Left colon (tissue), 2 donors: ENCODE measurements at regions not wholly inside any gene's neighbourhood (a gene's known extent, or its start where the extent isn't known, plus 50 kb on each side); places are given as distances from the start of the nearest gene placed in this dataset.

Source experiments
- ATAC-seq: fragments of 200-7000 bp; cut with Tn5 transposase; one replicate; pipeline ENCODE4 v1.9.1; 2020; ENCODE audit warnings: mild to moderate bottlenecking, moderate library complexity
- DNase-seq, 2 donors: peaks; one replicate each; pipeline ENCODE4 v3.0.0-alpha.2; 2020
- intact Hi-C, 2 donors: fragments of 100-400 bp; cut with DNase I in 1 of 2; cut with micrococcal nuclease in 1 of 2; formaldehyde crosslinking; loops; one replicate each; pipeline versions ENCODE4 v1.11.2 to v1.14.0; 2022; cut with DNase I, micrococcal nuclease
- donor health status: DM: no; HTN: no; CAD: no.
- donor health status: DM: yes; HTN: yes; CAD: no.

- no peak for ATAC-seq
- intact Hi-C loops = no loop called here
- no peak for DNase-seq
Measured at GRCh38 chr4:151948351-151949016, 187.7 kb upstream of the GATB start.

- no peak for ATAC-seq
- intact Hi-C loops = no loop called here
- no peak for DNase-seq
Measured at GRCh38 chr4:151946718-151947117, 185.9 kb upstream of the GATB start.

- ATAC-seq (no peak), DNase-seq (no peak)
Measured at GRCh38 chr4:151942971-151943370, 182.2 kb upstream of the GATB start.

GRCh38 chr4:151940926-151941617 is 180.3 kb upstream of the GATB start:
- ATAC-seq (no peak), DNase-seq (no peak)
- intact Hi-C loops = no loop called here

More at GRCh38 chr4:151942971-151943370, 182.2 kb upstream of the GATB start:
- intact Hi-C loops = no loop called here

- intact Hi-C loops = no loop called here
- no peak for ATAC-seq
Measured at GRCh38 chr4:151940291-151940690, 179.5 kb upstream of the GATB start.

GRCh38 chr4:151939670-151940069 is 178.9 kb upstream of the GATB start:
- ATAC-seq = no peak
- DNase-seq = no peak
- intact Hi-C loops = no loop called here

More at GRCh38 chr4:151940291-151940690, 179.5 kb upstream of the GATB start:
- DNase-seq = no peak

GRCh38 chr4:151935411-151935810 is 174.6 kb upstream of the GATB start:
- ATAC-seq (no peak), DNase-seq (no peak)
- intact Hi-C loops = no loop called here

- intact Hi-C loops = no loop called here
- ATAC-seq = no peak
- DNase-seq = no peak
Measured at GRCh38 chr4:151934766-151935165, 174.0 kb upstream of the GATB start.

- intact Hi-C loops = no loop called here
- DNase-seq (no peak), ATAC-seq (no peak)
Measured at GRCh38 chr4:151933122-151933827, 172.5 kb upstream of the GATB start.

GRCh38 chr4:151931563-151931962 is 170.8 kb upstream of the GATB start:
- DNase-seq (peak in 1 of 2 donors; percentile 6), ATAC-seq (peak; percentile 34)
- intact Hi-C loops = no loop called here

GRCh38 chr4:151930372-151930771 is 169.6 kb upstream of the GATB start:
- no peak for ATAC-seq
- no peak for DNase-seq
- intact Hi-C loops = no loop called here

- ATAC-seq = no peak
- no peak for DNase-seq
- intact Hi-C loops = no loop called here
Measured at GRCh38 chr4:151928112-151928511, 167.3 kb upstream of the GATB start.

GRCh38 chr4:151922811-151923210 is 162.0 kb upstream of the GATB start:
- DNase-seq (no peak), ATAC-seq (no peak)
- intact Hi-C loops = no loop called here

GRCh38 chr4:151922306-151922705 is 161.5 kb upstream of the GATB start:
- intact Hi-C loops = no loop called here
- DNase-seq = no peak
- no peak for ATAC-seq

- ATAC-seq (no peak), DNase-seq (no peak)
- intact Hi-C loops = no loop called here
Measured at GRCh38 chr4:151921811-151922210, 161.0 kb upstream of the GATB start.

- ATAC-seq (no peak), DNase-seq (no peak)
- intact Hi-C loops = no loop called here
Measured at GRCh38 chr4:151921386-151921785, 160.6 kb upstream of the GATB start.

GRCh38 chr4:151917145-151917734 is 156.4 kb upstream of the GATB start:
- intact Hi-C loops = no loop called here
- no peak for DNase-seq
- no peak for ATAC-seq

- ATAC-seq (no peak), DNase-seq (no peak)
- intact Hi-C loops = no loop called here
Measured at GRCh38 chr4:151912632-151913031, 151.8 kb upstream of the GATB start.

- no peak for DNase-seq
- intact Hi-C loops = no loop called here
- ATAC-seq = no peak
Measured at GRCh38 chr4:151911970-151912369, 151.2 kb upstream of the GATB start.
